Endothelial cell (in vitro differentiated cells): ENCODE measurements at regions not wholly inside any gene's neighbourhood (a gene's known extent, or its start where the extent isn't known, plus 50 kb on each side); places are given as distances from the start of the nearest gene placed in this dataset.

Experiments
- DNase-seq: peaks from one replicate; pipeline ENCODE4 v3.0.0; 2021; ENCODE audit warnings: low spot score
- H3K27ac Mint-ChIP-seq: one replicate; pipeline ENCODE4 v1.8.0; 2021; ENCODE audit warnings: mixed read lengths, inconsistent platforms; ENCODE audit not compliant: unreplicated experiment
- H3K27me3 Mint-ChIP-seq: one replicate; pipeline ENCODE4 v1.8.0; 2021; ENCODE audit warnings: mild to moderate bottlenecking, moderate library complexity, mixed read lengths, inconsistent platforms; ENCODE audit not compliant: unreplicated experiment
- H3K36me3 Mint-ChIP-seq: one replicate; pipeline ENCODE4 v1.8.0; 2021; ENCODE audit warnings: mild to moderate bottlenecking, low read depth, mixed read lengths, inconsistent platforms; ENCODE audit not compliant: unreplicated experiment
- H3K4me1 Mint-ChIP-seq: one replicate; pipeline ENCODE4 v1.8.0; 2021; ENCODE audit warnings: mild to moderate bottlenecking, mixed read lengths, inconsistent platforms; ENCODE audit not compliant: unreplicated experiment
- H3K4me3 Mint-ChIP-seq: one replicate; pipeline ENCODE4 v1.8.0; 2021; ENCODE audit warnings: mild to moderate bottlenecking, mixed read lengths, inconsistent platforms; ENCODE audit not compliant: unreplicated experiment
- H3K9me3 Mint-ChIP-seq: one replicate; pipeline ENCODE4 v1.8.0; 2021; ENCODE audit warnings: mixed read lengths, inconsistent platforms; ENCODE audit not compliant: unreplicated experiment
- TF ChIP-seq, protein P1 (sequence below): fragments of 200-600 bp; sonication (generic); IDR thresholded peaks from one replicate; pipeline ENCODE4 v1.5.0; 2021; ENCODE audit warnings: antibody characterized with exemption; ENCODE audit not compliant: unreplicated experiment

DNA sequence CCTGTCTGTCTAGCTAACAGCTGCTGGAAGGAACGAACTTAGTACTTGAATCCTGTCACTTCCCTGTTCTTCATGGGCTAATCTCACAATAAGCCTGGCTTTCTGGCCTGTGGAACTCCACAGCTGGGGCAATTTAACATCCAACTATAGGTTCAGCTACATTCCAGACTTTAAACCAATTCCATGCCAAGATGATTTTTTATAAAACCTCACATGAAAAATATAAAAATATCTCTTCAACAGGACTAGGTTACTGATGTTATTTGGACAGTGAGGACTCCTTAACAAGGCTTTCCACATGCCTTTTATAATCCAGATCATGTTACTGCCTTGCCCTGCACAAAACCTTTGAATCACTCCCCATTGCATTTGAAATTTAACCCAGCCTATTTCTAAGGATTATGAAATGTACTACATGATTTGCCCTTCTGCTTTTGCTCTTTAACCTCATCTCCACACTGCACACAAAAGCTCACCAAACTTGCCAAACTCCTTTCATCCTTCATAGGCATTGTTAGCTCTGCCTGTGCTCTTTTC lies 863.2 kb upstream of the CHAC2 start:
- H3K36me3 Mint-ChIP-seq = no peaks in the 10 kb centered on the region
- no peak overlapping the region for H3K27ac Mint-ChIP-seq
- no peaks in the 10 kb centered on the region for H3K9me3 Mint-ChIP-seq
- H3K27me3 Mint-ChIP-seq = no peaks in the 10 kb centered on the region
- no peaks in the 10 kb centered on the region for H3K4me1 Mint-ChIP-seq
- TF ChIP-seq, protein P1, sequence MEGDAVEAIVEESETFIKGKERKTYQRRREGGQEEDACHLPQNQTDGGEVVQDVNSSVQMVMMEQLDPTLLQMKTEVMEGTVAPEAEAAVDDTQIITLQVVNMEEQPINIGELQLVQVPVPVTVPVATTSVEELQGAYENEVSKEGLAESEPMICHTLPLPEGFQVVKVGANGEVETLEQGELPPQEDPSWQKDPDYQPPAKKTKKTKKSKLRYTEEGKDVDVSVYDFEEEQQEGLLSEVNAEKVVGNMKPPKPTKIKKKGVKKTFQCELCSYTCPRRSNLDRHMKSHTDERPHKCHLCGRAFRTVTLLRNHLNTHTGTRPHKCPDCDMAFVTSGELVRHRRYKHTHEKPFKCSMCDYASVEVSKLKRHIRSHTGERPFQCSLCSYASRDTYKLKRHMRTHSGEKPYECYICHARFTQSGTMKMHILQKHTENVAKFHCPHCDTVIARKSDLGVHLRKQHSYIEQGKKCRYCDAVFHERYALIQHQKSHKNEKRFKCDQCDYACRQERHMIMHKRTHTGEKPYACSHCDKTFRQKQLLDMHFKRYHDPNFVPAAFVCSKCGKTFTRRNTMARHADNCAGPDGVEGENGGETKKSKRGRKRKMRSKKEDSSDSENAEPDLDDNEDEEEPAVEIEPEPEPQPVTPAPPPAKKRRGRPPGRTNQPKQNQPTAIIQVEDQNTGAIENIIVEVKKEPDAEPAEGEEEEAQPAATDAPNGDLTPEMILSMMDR = no peak
- no peak for DNase-seq
- no peak overlapping the region for H3K4me3 Mint-ChIP-seq

DNA sequence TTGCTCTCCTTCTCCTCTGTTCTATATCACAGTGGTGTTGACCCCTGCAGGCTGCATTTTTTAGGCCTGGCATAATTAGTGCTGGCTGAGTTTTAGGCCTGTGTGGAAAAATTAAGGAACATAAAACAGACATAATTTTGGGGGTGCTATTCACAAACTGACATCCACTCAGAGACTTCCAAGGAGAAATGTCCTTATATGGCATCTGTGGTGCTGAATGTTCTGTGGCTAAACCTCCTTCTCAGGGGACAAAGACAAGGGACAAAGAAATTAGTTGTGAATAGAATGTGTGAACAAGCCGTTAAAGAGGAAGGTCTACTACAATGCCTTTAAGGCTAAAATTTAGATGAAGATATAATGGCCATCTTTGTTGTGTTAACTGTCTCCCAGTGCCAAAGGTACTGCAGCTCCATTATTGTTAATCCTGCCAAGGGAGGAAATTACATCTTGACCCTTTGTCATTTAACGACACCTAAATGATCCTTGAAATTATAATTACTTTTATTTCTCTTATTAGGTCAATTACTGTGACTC lies 870.0 kb upstream of the CHAC2 start:
- Mint-ChIP-seq H3K4me1 (no peaks in the 10 kb centered on the region), H3K27ac (no peak overlapping the region), H3K27me3 (no peaks in the 10 kb centered on the region), H3K4me3 (no peak overlapping the region), H3K36me3 (no peaks in the 10 kb centered on the region), H3K9me3 (no peaks in the 10 kb centered on the region)
- DNase-seq = no peak
- TF ChIP-seq, protein P1 = no peak

DNA sequence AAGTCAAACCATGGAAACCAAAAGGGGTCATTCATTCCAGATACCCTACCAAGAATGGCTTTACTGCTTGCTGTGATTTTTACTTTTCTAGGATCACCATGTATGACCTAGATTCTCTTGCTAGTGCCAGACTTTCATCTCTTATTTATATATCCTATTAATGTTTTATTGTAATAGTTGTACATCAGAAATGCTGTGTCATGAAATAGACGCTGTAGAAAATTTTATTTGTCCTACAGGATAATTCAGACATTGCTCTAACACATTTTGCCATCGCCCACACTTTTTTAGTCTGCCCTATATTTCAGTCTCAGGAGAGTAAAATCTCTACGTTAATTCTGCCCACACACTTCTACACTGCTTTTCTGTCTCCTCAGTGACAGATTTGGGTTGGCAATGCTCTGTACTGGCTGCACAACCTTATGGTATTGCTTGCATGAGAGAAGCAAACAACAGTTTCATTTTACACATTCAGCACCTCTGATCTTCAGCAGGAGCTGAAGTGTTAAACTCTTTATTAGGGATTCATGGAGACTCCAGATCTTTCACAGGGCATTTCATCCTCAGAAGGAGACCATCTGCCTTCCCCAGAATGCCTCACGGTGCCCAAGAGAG lies 871.8 kb upstream of the CHAC2 start:
- TF ChIP-seq, protein P1 = no peak
- no peak overlapping the region for H3K4me3 Mint-ChIP-seq

DNA sequence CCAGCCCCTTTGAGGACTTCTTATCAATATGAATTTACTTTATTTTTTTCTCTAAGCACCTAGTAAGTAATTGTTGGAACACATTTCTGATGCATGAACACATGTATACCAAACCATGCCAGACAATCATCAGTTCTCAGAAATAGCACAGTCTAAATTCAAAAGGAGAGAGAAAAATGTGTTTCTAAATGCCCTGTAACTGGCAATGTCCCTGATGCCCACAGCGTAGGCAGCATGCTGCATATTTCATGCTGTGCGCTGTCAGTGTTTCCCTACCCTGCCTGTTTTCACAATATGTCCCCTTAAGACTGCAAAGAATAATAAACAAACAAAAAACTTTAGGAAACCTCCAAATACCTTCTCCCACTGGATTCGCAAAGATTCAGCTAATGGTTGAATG lies 881.0 kb upstream of the CHAC2 start:
- Mint-ChIP-seq H3K27ac (no peak overlapping the region), H3K27me3 (no peaks in the 10 kb centered on the region), H3K4me3 (no peak overlapping the region), H3K9me3 (no peaks in the 10 kb centered on the region), H3K4me1 (no peaks in the 10 kb centered on the region), H3K36me3 (no peaks in the 10 kb centered on the region)
- TF ChIP-seq, protein P1 = no peak
- no peak for DNase-seq

More for the DNA sequence above, 871.8 kb upstream of the CHAC2 start:
- Mint-ChIP-seq H3K9me3 (no peaks in the 10 kb centered on the region), H3K27me3 (no peaks in the 10 kb centered on the region), H3K27ac (no peak overlapping the region), H3K36me3 (no peaks in the 10 kb centered on the region), H3K4me1 (no peaks in the 10 kb centered on the region)
- no peak for DNase-seq

DNA sequence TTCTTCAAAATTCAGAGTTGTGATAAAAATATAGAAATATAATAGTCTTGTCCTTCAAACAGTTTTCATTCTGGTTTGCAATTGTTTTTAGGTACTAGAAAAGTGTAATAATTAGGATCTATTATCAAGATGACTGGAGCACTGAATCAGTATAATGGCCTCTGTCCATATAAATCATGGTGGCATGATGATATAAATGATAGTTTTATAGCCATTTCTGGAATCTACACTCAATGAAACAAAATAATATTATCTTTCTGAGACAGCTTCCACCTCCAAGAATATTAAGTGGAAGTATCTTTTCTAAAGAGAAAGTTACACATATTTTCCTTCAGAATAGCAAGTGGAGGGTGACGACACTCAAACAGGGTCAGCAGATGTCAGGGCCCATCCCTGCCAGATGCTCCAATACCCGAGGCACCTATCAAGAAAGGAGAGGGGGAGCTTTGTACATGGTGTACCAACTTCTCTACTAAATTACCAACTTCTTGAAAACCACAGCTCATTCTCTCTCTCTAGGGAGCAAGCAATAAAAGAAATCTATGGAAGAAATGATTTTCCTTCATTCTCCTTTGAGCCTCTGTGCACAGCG lies 882.7 kb upstream of the CHAC2 start:
- Mint-ChIP-seq H3K9me3 (no peaks in the 10 kb centered on the region), H3K4me3 (no peak overlapping the region), H3K4me1 (no peaks in the 10 kb centered on the region), H3K36me3 (no peaks in the 10 kb centered on the region), H3K27me3 (no peaks in the 10 kb centered on the region), H3K27ac (no peak overlapping the region)
- no peak for DNase-seq
- TF ChIP-seq, protein P1 = no peak
